Activated naive CD8-positive, alpha-beta T cell treated with anti-CD3 and anti-CD28 coated beads, Interleukin-2, amount 50 U/mL, for 24 hours (primary cell): ENCODE measurements at regions not wholly inside any gene's neighbourhood (a gene's known extent, or its start where the extent isn't known, plus 50 kb on each side); places are given as distances from the start of the nearest gene placed in this dataset.
"Not testable (repeated sequence)": the region's sequence is repeated elsewhere in the genome, so short reads cannot be mapped to it uniquely, and the experiment has no call there.

Source experiments
- ATAC-seq: fragments of 150-1000 bp; cut with Tn5 transposase; one replicate; pipeline ENCODE4 v1.10.0; 2021
- DNase-seq: peaks from one replicate; pipeline ENCODE4 v3.0.0; 2021
- H3K27ac Mint-ChIP-seq: one replicate; pipeline ENCODE4 v1.8.0; 2021; ENCODE audit warnings: mild to moderate bottlenecking, mixed read lengths
- H3K27me3 Mint-ChIP-seq: one replicate; pipeline ENCODE4 v1.8.0; 2021; ENCODE audit warnings: mixed read lengths
- H3K36me3 Mint-ChIP-seq: one replicate; pipeline ENCODE4 v1.8.0; 2021; ENCODE audit warnings: low read depth, mixed read lengths
- H3K4me1 Mint-ChIP-seq: one replicate; pipeline ENCODE4 v1.8.0; 2021; ENCODE audit warnings: mixed read lengths
- H3K4me3 Mint-ChIP-seq: one replicate; pipeline ENCODE4 v1.8.0; 2021; ENCODE audit warnings: mild to moderate bottlenecking, moderate library complexity, mixed read lengths
- H3K9me3 Mint-ChIP-seq: one replicate; pipeline ENCODE4 v1.8.0; 2021; ENCODE audit warnings: mixed read lengths

DNA sequence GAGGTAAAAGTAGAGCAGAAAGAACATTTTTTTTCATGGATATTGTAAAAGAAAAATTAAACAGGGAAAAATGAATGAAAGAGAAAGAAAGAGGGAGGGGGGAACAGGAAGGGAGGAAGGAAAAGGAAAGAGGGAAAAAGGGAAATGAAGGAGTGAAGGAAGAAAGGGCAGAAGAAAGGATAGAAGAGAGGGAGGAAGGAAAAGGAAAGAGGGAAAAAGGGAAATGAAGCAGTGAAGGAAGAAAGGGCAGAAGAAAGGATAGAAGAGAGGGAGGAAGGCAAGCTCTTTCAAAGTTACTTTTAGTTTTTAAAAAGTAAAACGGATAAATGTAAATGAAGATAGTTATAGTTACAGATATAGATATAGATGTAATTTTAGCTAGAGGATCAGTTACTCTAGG, 1676.7 kb downstream of the MRPL39 start:
- Mint-ChIP-seq H3K27ac (no peak overlapping the region), H3K4me1 (no peaks in the 10 kb centered on the region), H3K4me3 (no peak overlapping the region), H3K9me3 (no peaks in the 10 kb centered on the region), H3K27me3 (no peaks in the 10 kb centered on the region), H3K36me3 (no peaks in the 10 kb centered on the region)
- DNase-seq (no peak), ATAC-seq (no peak)

DNA sequence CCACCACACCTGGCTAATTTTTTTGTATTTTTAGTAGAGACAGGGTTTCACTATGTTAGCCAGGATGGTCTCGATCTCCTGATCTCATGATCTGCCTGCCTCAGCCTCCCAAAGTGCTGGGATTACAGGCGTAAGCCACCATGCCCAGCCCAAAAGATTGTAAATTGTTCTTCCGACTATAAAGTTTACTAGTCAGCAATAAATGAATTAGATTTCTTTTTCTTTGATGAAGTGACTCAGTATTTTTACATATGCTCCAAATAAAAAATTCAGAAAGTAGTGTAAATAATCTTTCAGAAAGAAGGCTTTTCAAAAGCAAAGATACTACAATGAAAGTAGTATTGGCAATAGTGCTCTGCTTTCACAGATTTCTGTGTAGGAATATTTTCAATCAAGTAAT, 1680.9 kb downstream of the MRPL39 start:
- not testable (repeated sequence) for H3K36me3 Mint-ChIP-seq, H3K27ac Mint-ChIP-seq, H3K27me3 Mint-ChIP-seq, DNase-seq, H3K4me3 Mint-ChIP-seq, H3K9me3 Mint-ChIP-seq, ATAC-seq
- H3K4me1 Mint-ChIP-seq, result peaks cover 15% of the 10 kb centered on the region

DNA sequence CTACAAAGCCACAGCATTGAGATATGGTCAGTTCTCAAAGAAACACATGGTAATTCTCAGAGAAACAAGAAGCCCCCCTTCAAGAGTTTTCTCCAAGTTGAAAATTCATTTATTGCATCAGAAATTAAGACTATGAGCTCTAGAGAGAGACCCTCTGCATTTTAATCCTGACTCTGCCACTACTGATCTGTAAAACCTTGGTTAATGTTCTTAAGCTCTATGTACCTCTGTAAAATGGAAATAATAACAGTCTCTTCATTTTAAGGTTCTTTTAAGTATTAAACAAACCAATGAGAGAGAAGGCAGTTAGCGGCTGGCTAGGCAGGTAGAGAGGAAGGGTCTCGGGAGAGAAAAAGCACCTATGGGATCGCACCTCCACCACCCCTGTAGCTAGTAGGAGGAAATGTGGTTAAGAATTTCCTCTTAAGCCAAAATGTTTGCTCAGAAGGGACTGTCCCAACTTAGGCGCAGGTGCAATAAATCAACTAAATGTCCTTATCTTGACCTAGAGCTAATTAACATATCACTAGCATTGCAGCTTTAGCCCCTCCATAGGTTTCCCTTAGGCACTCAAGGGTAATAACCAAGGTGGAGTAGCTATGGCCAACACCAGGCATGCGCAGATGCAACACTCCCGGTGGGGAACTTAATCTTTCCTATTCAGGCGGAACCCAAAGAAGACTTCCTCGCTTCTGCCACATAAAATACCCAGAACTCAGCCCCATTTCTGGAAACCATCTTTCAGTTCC, 1685.4 kb downstream of the MRPL39 start:
- H3K27me3 Mint-ChIP-seq, result no peaks in the 10 kb centered on the region
- peak overlapping the region; percentile 14 for H3K27ac Mint-ChIP-seq
- DNase-seq (peak; percentile 10), ATAC-seq (peak; percentile 80)
- no peaks in the 10 kb centered on the region for H3K36me3 Mint-ChIP-seq
- peaks cover 18% of the 10 kb centered on the region for H3K4me1 Mint-ChIP-seq
- no peaks in the 10 kb centered on the region for H3K9me3 Mint-ChIP-seq
- no peak overlapping the region for H3K4me3 Mint-ChIP-seq

- no peak overlapping the region for H3K27ac Mint-ChIP-seq
These were observed 1706.6 kb downstream of the MRPL39 start for GRCh38 chr21:23900727-23901126.

DNA sequence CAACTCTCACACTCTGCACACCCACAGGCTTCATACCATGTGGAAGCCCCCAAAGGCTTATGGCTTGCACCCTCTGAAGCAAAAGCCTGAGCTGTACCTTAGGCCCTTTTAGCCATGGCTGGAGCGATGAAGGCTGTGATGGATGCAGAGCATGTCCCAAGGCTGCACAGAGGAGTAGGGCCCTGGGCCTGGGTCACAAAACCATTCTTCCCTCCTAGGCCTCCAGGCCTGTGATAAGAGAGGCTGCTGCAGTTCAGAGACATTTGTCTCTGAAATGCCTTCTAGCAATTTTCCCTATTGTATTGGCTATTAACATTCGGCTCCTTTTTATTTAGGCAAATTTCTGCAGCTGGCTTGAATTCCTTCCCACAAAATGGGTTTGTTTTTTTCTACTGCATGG, 1707.7 kb downstream of the MRPL39 start:
- Mint-ChIP-seq H3K4me3 (no peak overlapping the region), H3K4me1 (no peaks in the 10 kb centered on the region), H3K9me3 (peaks cover 6% of the 10 kb centered on the region), H3K27ac (no peak overlapping the region), H3K27me3 (no peaks in the 10 kb centered on the region), H3K36me3 (no peaks in the 10 kb centered on the region)
- ATAC-seq (no peak), DNase-seq (no peak)

More at GRCh38 chr21:23900727-23901126, 1706.6 kb downstream of the MRPL39 start:
- ATAC-seq (no peak), DNase-seq (no peak)
- Mint-ChIP-seq H3K36me3 (no peaks in the 10 kb centered on the region), H3K27me3 (no peaks in the 10 kb centered on the region), H3K9me3 (peaks cover 6% of the 10 kb centered on the region), H3K4me1 (no peaks in the 10 kb centered on the region), H3K4me3 (no peak overlapping the region)

GRCh38 chr21:23890652-23891051, 1716.6 kb downstream of the MRPL39 start:
- Mint-ChIP-seq H3K4me3 (no peak overlapping the region), H3K27ac (no peak overlapping the region), H3K4me1 (peaks cover 15% of the 10 kb centered on the region), H3K27me3 (no peaks in the 10 kb centered on the region), H3K9me3 (no peaks in the 10 kb centered on the region), H3K36me3 (no peaks in the 10 kb centered on the region)
- no peak for ATAC-seq
- DNase-seq, result no peak

DNA sequence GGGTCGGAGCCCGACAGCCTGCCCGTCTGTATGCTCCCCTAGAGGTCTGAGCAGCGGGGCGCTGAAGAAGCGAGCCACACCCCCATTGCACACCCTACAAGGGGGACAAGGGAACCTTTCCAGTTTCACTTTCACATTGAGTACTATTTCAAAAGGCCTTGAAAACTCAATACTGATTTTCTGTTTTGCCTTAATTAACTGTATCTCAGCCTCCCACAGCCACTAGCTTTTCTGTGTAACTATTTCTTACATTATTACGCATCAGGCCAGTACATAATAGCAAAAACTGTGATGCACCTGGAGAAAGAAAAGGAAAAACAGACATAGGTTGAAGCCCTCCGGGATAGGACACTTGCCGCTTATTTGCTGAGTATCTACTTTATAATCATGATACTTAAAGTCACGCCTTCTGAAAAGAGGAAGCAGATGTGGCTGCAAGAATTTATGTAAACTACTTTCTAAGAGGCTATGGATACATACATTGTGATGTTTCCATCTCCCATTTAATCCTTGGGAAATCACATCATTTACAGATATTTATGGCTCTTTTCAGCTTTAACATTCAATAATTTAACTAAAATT, 1719.5 kb downstream of the MRPL39 start:
- H3K4me1 Mint-ChIP-seq, result peaks cover 15% of the 10 kb centered on the region
- H3K36me3 Mint-ChIP-seq, result no peaks in the 10 kb centered on the region
- H3K27me3 Mint-ChIP-seq, result no peaks in the 10 kb centered on the region
- ATAC-seq (peak; percentile 72), DNase-seq (peak; percentile 36)
- H3K4me3 Mint-ChIP-seq, result peak overlapping the region; percentile 71
- H3K27ac Mint-ChIP-seq, result peak overlapping the region; percentile 22
- no peaks in the 10 kb centered on the region for H3K9me3 Mint-ChIP-seq

DNA sequence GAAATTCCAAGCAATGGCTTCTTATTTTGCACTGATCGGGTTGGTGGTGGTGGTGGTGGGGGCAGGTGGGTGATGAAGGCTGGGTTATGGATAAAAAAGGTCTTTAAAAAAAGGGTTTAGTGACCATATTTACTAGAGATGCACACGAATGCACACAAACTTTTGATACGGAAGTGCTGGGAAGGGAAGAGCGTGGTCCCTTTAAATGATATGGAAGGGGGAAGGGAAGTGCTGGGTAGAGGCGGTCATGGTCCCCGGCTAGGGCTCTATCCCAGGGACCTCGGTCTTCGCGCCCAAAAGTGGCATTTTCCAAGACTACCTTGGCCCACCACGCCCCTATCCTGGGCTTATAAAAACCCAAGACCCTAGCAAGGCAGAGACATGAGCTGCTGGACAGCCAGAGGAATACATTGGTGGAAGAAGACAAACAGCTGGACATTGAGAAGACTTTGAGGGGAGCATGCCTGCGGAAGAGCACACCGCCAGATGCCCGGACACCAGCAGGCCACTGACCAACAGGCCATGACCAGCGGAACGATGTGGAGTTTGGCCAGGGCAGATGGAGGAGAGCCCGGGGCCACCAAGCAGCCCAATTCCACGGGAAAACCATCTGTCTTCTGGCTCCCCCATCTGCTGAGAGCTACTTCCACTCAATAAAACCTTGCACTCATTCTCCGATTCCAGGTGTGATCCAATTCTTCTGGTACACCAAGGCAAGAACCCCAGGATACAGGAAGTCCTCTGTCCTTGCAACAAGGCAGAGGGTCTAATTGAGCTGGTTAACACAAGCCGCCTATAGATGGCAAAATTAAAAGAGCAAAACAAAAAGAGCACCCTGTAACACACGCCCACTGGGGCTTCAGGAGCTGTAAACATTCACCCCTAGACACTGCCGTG, 1720.2 kb downstream of the MRPL39 start:
- Mint-ChIP-seq H3K27me3 (no peaks in the 10 kb centered on the region), H3K36me3 (no peaks in the 10 kb centered on the region), H3K9me3 (no peaks in the 10 kb centered on the region), H3K4me1 (peaks cover 15% of the 10 kb centered on the region), H3K4me3 (peak overlapping the region; percentile 71), H3K27ac (peak overlapping the region; percentile 22)
- no peak for ATAC-seq
- no peak for DNase-seq

DNA sequence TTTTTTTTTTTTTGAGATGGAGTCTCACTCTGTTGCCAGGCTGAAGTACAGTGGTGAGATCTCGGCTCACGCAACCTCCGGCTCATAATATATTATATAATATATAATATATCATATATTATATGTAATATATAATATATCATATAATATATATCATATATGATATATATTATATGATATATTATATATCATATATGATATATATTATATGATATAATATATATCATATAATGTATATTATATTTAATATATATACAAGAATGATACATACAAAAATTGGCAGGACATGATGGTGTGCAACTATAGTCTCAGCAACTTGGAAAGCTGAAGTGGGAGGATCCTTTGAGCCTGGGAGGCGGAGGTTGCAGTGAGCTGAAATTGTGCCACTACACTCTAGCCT, 1725.5 kb downstream of the MRPL39 start:
- no peak overlapping the region for H3K27ac Mint-ChIP-seq
- no peaks in the 10 kb centered on the region for H3K9me3 Mint-ChIP-seq
- H3K36me3 Mint-ChIP-seq, result no peaks in the 10 kb centered on the region
- ATAC-seq, result no peak
- no peaks in the 10 kb centered on the region for H3K4me1 Mint-ChIP-seq
- no peak for DNase-seq
- no peaks in the 10 kb centered on the region for H3K27me3 Mint-ChIP-seq
- no peak overlapping the region for H3K4me3 Mint-ChIP-seq

- no peaks in the 10 kb centered on the region for H3K4me1 Mint-ChIP-seq
- no peaks in the 10 kb centered on the region for H3K36me3 Mint-ChIP-seq
- H3K4me3 Mint-ChIP-seq, result no peak overlapping the region
- H3K27me3 Mint-ChIP-seq, result no peaks in the 10 kb centered on the region
- no peak overlapping the region for H3K27ac Mint-ChIP-seq
- ATAC-seq, result no peak
- H3K9me3 Mint-ChIP-seq, result no peaks in the 10 kb centered on the region
- DNase-seq, result no peak
These were observed 1730.2 kb downstream of the MRPL39 start for GRCh38 chr21:23876925-23877558.

DNA sequence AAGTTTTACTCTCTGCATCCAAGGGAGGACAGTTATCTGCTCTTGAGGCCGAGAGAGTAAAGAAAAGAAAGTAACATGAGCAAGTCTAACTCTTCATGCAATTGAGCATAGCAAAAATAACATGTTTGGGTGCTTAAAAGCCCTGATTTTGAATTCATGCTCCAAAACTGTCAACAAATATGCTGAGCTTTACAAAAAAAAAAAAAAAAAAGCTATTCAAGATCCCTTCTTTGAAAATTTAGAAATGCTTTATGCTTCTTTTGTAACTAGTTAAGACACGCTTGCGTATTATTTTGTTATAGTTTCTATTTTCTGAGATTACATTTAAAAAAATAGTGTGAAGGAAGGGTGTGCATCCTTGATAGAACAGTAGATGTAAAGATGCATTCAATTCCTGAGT, 1733.0 kb downstream of the MRPL39 start:
- ATAC-seq (no peak), DNase-seq (no peak)
- no peak overlapping the region for H3K4me3 Mint-ChIP-seq
- H3K4me1 Mint-ChIP-seq, result no peaks in the 10 kb centered on the region
- H3K27ac Mint-ChIP-seq, result no peak overlapping the region
- no peaks in the 10 kb centered on the region for H3K9me3 Mint-ChIP-seq
- H3K27me3 Mint-ChIP-seq, result no peaks in the 10 kb centered on the region
- H3K36me3 Mint-ChIP-seq, result no peaks in the 10 kb centered on the region

GRCh38 chr21:23861911-23862504, 1745.3 kb downstream of the MRPL39 start:
- Mint-ChIP-seq H3K9me3 (no peaks in the 10 kb centered on the region), H3K4me3 (no peak overlapping the region), H3K27me3 (no peaks in the 10 kb centered on the region), H3K4me1 (peaks cover 24% of the 10 kb centered on the region), H3K27ac (peak overlapping the region; percentile 50), H3K36me3 (no peaks in the 10 kb centered on the region)
- ATAC-seq, result no peak
- DNase-seq, result no peak

DNA sequence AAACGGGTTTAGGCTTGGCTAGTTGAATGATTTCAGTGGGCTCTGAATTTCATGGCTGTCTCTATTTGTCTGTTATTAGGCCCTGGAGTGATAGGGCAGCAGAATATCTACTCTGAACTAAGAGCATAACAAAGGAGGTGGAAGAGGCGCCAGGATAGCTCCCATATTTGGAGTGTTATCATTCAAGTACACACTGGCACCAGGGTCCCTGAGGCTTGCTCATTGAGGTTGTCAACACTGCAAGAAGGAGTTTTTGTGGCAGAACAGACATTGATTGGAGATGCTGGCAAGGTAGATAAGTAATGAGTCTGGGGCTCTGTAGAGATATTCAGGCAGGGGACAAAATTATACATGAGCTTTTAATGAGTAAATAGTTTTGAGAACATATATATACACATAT, 1748.4 kb downstream of the MRPL39 start:
- peak overlapping the region; percentile 64 for H3K27ac Mint-ChIP-seq
- ATAC-seq (no peak), DNase-seq (no peak)
- no peaks in the 10 kb centered on the region for H3K36me3 Mint-ChIP-seq
- H3K9me3 Mint-ChIP-seq, result no peaks in the 10 kb centered on the region
- H3K4me1 Mint-ChIP-seq, result peaks cover 24% of the 10 kb centered on the region
- H3K27me3 Mint-ChIP-seq, result no peaks in the 10 kb centered on the region
- no peak overlapping the region for H3K4me3 Mint-ChIP-seq

DNA sequence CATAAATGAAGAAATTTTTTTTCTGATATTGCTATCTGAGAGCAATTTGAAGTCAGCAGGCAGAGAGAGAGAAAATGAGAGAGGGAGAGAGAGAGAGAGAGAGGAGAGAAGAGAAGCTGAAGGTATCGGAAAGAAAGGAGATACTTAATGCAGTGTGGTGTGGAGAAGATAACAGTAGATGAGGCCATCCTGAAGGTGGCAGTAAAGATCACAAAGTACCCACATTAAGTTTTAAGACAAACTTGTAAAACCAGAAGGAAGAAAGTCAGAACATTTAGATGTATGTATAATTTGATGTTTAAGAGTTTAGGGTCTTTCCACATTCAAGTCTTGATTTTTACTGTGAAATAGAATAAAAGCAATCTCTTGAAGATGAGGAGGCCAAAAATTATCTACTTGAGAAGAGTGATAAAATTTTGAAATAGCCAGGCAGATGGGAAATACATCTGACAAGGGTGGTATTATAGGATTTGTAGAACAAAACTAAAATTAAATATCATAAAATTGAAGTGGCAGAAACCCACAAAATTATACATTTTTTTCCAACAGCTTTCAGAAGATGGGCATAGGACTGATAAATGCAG, 1753.4 kb downstream of the MRPL39 start:
- no peak overlapping the region for H3K4me3 Mint-ChIP-seq
- no peaks in the 10 kb centered on the region for H3K36me3 Mint-ChIP-seq
- no peak overlapping the region for H3K27ac Mint-ChIP-seq
- peak; percentile 71 for ATAC-seq
- no peak for DNase-seq
- peaks cover 5% of the 10 kb centered on the region for H3K4me1 Mint-ChIP-seq
- no peaks in the 10 kb centered on the region for H3K27me3 Mint-ChIP-seq
- no peaks in the 10 kb centered on the region for H3K9me3 Mint-ChIP-seq
